IMR-90 (cell line): ENCODE measurements at regions not wholly inside any gene's neighbourhood (a gene's known extent, or its start where the extent isn't known, plus 50 kb on each side); places are given as distances from the start of the nearest gene placed in this dataset.

Experiments
- CEBPB ChIP-seq: IDR thresholded peaks from 2 replicates; pipeline ENCODE4 v1.6.1; 2012; ENCODE audit warnings: low read depth, low read length, improper control_type of control experiment
- CTCF ChIP-seq: conservative IDR thresholded peaks from 2 replicates; pipeline ENCODE4 v1.5.1; 2012; ENCODE audit warnings: mild to moderate bottlenecking, low read depth, low read length, improper control_type of control experiment
- MXI1 ChIP-seq: IDR thresholded peaks from 2 replicates; pipeline ENCODE4 v1.6.1; 2012; ENCODE audit warnings: low read depth, mild to moderate bottlenecking, low read length, moderate library complexity, borderline replicate concordance
- POLR2A ChIP-seq: IDR thresholded peaks from 2 replicates; pipeline ENCODE4 v1.6.1; 2012; ENCODE audit warnings: mild to moderate bottlenecking, low read depth, low read length
- SMC3 ChIP-seq: fragments of 150-350 bp; IDR thresholded peaks from 2 replicates; pipeline ENCODE4 v1.6.1; 2016; ENCODE audit warnings: low read depth, mild to moderate bottlenecking, antibody characterized with exemption, low read length, moderate library complexity
- USF2 ChIP-seq: fragments of 150-350 bp; IDR thresholded peaks from 2 replicates; pipeline ENCODE4 v1.6.1; 2017; ENCODE audit warnings: mild to moderate bottlenecking, antibody characterized with exemption, low read length, low read depth

- TF ChIP-seq POLR2A: no peak
- no peak for TF ChIP-seq CTCF
- no peak for TF ChIP-seq MXI1
- no peak for TF ChIP-seq CEBPB
- no peak for TF ChIP-seq SMC3
- no peak for TF ChIP-seq USF2
These were observed 93.6 kb downstream of the SNRPE start for GRCh38 chr1:203954788-203955552.
